OCI-LY1 (cell line): ENCODE measurements at regions not wholly inside any gene's neighbourhood (a gene's known extent, or its start where the extent isn't known, plus 50 kb on each side); places are given as distances from the start of the nearest gene placed in this dataset.

Source experiments
- H2AFZ ChIP-seq: fragments of 200-600 bp; sonication (generic), shearing (Covaris generic); 2 replicates; pipeline ENCODE4 v1.6.0; 2014; ENCODE audit warnings: antibody characterized with exemption, mild to moderate bottlenecking, low read length
- H3F3A ChIP-seq: fragments of 200-600 bp; sonication (generic), shearing (Covaris generic); 2 replicates; pipeline ENCODE4 v1.6.0; 2014; ENCODE audit warnings: mild to moderate bottlenecking, antibody characterized with exemption, low read length, moderate library complexity; ENCODE audit not compliant: insufficient read depth
- H3K27ac ChIP-seq: fragments of 200-600 bp; sonication (generic); 2 replicates; pipeline ENCODE4 v1.5.1; 2014; ENCODE audit warnings: low read length, mixed run types, mild to moderate bottlenecking, low read depth; ENCODE audit not compliant: poor library complexity, severe bottlenecking
- H3K27me3 ChIP-seq: fragments of 200-600 bp; sonication (generic); 2 replicates; pipeline ENCODE4 v1.6.0; 2014; ENCODE audit warnings: antibody characterized with exemption, mild to moderate bottlenecking, low read length, moderate library complexity; ENCODE audit not compliant: insufficient read depth
- H3K36me3 ChIP-seq: fragments of 200-600 bp; sonication (generic); 2 replicates; pipeline ENCODE4 v1.6.1; 2014; ENCODE audit warnings: mild to moderate bottlenecking, antibody characterized with exemption, low read length, moderate library complexity, mixed read lengths; ENCODE audit not compliant: insufficient read depth
- H3K4me1 ChIP-seq: fragments of 200-600 bp; sonication (generic); 2 replicates; pipeline ENCODE4 v1.5.1; 2014; ENCODE audit warnings: mild to moderate bottlenecking, low read length, moderate library complexity; ENCODE audit not compliant: insufficient read depth, severe bottlenecking
- H3K4me2 ChIP-seq: fragments of 200-600 bp; sonication (generic), shearing (Covaris generic); 2 replicates; pipeline ENCODE4 v1.6.1; 2014; ENCODE audit warnings: low read length
- H3K4me3 ChIP-seq: fragments of 200-600 bp; sonication (generic); 2 replicates; pipeline ENCODE4 v1.5.1; 2014; ENCODE audit warnings: low read length, low read depth, mild to moderate bottlenecking, mixed read lengths; ENCODE audit not compliant: poor library complexity, severe bottlenecking
- H3K79me2 ChIP-seq: fragments of 200-600 bp; shearing (Covaris generic); 2 replicates; pipeline ENCODE4 v1.6.1; 2016; ENCODE audit warnings: mixed run types, low read length, mixed read lengths; ENCODE audit not compliant: insufficient read depth
- H3K9ac ChIP-seq: fragments of 200-600 bp; sonication (generic), shearing (Covaris generic); 2 replicates; pipeline ENCODE4 v1.6.1; 2014; ENCODE audit warnings: mild to moderate bottlenecking, low read length, mixed read lengths
- H3K9me2 ChIP-seq: fragments of 200-600 bp; sonication (generic), shearing (Covaris generic); 2 replicates; pipeline ENCODE4 v1.6.1; 2014; ENCODE audit warnings: low read depth, mild to moderate bottlenecking, low read length, mixed read lengths
- H3K9me3 ChIP-seq: fragments of 200-600 bp; shearing (Covaris generic); 2 replicates; pipeline ENCODE4 v1.6.1; 2014; ENCODE audit warnings: low read length, mixed read lengths
- H4K20me1 ChIP-seq: fragments of 200-600 bp; sonication (generic), shearing (Covaris generic); 2 replicates; pipeline ENCODE4 v1.6.0; 2016; ENCODE audit warnings: mild to moderate bottlenecking, low read length; ENCODE audit not compliant: insufficient read depth
- CTCF ChIP-seq: fragments of 200-600 bp; sonication (generic), shearing (Covaris generic); IDR thresholded peaks from 2 replicates; pipeline ENCODE4 v1.5.1; 2017; ENCODE audit warnings: mild to moderate bottlenecking, antibody characterized with exemption, low read length, moderate library complexity, mixed read lengths
- EZH2 ChIP-seq: fragments of 200-600 bp; sonication (generic), shearing (Covaris generic); IDR thresholded peaks from 2 replicates; pipeline ENCODE4 v1.8.0; 2017; ENCODE audit warnings: borderline replicate concordance, mixed run types, mild to moderate bottlenecking, antibody characterized with exemption, low read length, moderate library complexity, mixed read lengths

GRCh38 chr16:7270823-7271222 is 61.8 kb upstream of the RBFOX1 start:
- H3K9me3 ChIP-seq: no peaks in the 10 kb centered on the region
- no peak overlapping the region for H3K4me3 ChIP-seq
- H3K4me1 ChIP-seq: no peaks in the 10 kb centered on the region
- no peaks in the 10 kb centered on the region for H3K9me2 ChIP-seq
- no peaks in the 10 kb centered on the region for H3K79me2 ChIP-seq
- no peak for TF ChIP-seq EZH2
- TF ChIP-seq CTCF: no peak
- no peaks in the 10 kb centered on the region for H3K27me3 ChIP-seq
- H3K36me3 ChIP-seq: no peaks in the 10 kb centered on the region
- H3K9ac ChIP-seq: no peak overlapping the region
- no peak overlapping the region for H3K4me2 ChIP-seq
- H3F3A ChIP-seq: no peaks in the 10 kb centered on the region
- no peaks in the 10 kb centered on the region for H4K20me1 ChIP-seq
- H3K27ac ChIP-seq: no peak overlapping the region
- H2AFZ ChIP-seq: no peak overlapping the region

- Histone ChIP-seq H3K9me2 (no peaks in the 10 kb centered on the region), H3K4me2 (no peak overlapping the region), H3K4me3 (no peak overlapping the region), H3K27ac (no peak overlapping the region), H3K79me2 (no peaks in the 10 kb centered on the region), H3K36me3 (no peaks in the 10 kb centered on the region), H3K9me3 (no peaks in the 10 kb centered on the region), H3F3A (no peaks in the 10 kb centered on the region), H2AFZ (no peak overlapping the region), H3K27me3 (no peaks in the 10 kb centered on the region), H4K20me1 (no peaks in the 10 kb centered on the region), H3K9ac (no peak overlapping the region), H3K4me1 (no peaks in the 10 kb centered on the region)
- TF ChIP-seq EZH2 (no peak), CTCF (no peak)
These were observed 62.6 kb upstream of the RBFOX1 start for GRCh38 chr16:7270006-7270405.

- Histone ChIP-seq H3K4me3 (no peak overlapping the region), H3K9me2 (no peaks in the 10 kb centered on the region), H3K36me3 (no peaks in the 10 kb centered on the region), H3K9me3 (no peaks in the 10 kb centered on the region), H2AFZ (no peak overlapping the region), H3F3A (no peaks in the 10 kb centered on the region), H3K27ac (no peak overlapping the region), H4K20me1 (no peaks in the 10 kb centered on the region), H3K9ac (no peak overlapping the region), H3K27me3 (no peaks in the 10 kb centered on the region), H3K4me1 (no peaks in the 10 kb centered on the region), H3K4me2 (no peak overlapping the region), H3K79me2 (no peaks in the 10 kb centered on the region)
- TF ChIP-seq EZH2: no peak
- TF ChIP-seq CTCF: peak; percentile 62
These were observed 64.5 kb upstream of the RBFOX1 start for GRCh38 chr16:7268182-7268581.
